ENCODE measurements at regions not wholly inside any gene's neighbourhood (a gene's known extent, or its start where the extent isn't known, plus 50 kb on each side); places are given as distances from the start of the nearest gene placed in this dataset.

- TF ChIP-seq, protein P1, sequence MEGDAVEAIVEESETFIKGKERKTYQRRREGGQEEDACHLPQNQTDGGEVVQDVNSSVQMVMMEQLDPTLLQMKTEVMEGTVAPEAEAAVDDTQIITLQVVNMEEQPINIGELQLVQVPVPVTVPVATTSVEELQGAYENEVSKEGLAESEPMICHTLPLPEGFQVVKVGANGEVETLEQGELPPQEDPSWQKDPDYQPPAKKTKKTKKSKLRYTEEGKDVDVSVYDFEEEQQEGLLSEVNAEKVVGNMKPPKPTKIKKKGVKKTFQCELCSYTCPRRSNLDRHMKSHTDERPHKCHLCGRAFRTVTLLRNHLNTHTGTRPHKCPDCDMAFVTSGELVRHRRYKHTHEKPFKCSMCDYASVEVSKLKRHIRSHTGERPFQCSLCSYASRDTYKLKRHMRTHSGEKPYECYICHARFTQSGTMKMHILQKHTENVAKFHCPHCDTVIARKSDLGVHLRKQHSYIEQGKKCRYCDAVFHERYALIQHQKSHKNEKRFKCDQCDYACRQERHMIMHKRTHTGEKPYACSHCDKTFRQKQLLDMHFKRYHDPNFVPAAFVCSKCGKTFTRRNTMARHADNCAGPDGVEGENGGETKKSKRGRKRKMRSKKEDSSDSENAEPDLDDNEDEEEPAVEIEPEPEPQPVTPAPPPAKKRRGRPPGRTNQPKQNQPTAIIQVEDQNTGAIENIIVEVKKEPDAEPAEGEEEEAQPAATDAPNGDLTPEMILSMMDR (IDR thresholded peaks at IDR 0.05; ENCODE audit: insufficient read depth, low read length, severe bottlenecking) = no peak
- no peak for DNase-seq (ENCODE audit: low read depth)
- no peaks in the 10 kb centered on the region for H3K36me3 ChIP-seq (ENCODE audit: control insufficient read depth, insufficient read depth, low read length)
- peaks cover 2% of the 10 kb centered on the region for H3K27me3 ChIP-seq (ENCODE audit: control insufficient read depth, insufficient read depth, low read length)
- no peak for FAIRE-seq
- no peak overlapping the region for H3K4me3 ChIP-seq (ENCODE audit: low read depth, low read length)
These were observed 54.0 kb upstream of the CIBAR2 start for GRCh38 chr16:85166281-85166680.

DNA sequence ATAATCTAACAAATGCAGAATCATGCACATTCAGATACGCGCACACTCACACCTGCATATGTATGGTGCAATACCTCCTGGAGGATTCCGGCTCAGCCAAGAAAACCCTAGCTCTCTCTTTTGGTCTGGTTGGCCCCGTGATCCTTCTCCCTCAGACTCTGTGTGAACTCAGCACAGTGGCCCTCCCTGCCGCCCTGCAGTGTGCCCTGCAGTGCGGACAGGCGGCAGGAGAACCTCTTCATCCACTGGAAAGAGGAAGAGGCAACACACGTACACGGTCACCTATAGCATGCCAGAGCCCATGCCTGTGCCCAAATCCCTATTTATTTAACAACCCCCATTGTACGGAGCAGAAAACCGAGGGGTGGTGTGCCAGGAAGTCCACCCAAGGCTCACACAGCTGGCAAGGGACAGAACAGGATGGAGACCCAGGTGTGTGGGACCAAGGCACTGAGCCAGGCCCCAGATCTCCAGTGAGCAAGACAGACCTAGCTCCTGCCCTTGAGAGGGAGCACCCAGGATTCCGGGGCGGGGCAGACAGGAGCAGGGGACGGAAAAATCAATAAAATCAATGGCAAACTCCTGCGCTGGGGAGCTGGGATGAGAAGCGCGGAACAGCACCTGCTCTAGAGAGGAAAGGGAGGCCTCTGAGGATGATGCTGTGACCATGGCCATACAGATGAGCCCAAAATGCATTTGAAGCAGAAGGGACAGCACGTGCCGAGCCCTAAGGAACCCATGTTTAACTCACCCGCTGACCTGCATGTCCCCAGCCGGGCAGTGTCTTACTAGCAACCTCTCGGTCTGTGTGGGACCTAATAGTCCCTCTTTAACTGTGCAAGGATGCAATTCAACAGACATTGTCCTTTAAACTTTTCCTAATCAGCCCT is 54.7 kb upstream of the CIBAR2 start:
- TF ChIP-seq, protein P1 (IDR thresholded peaks at IDR 0.05; ENCODE audit: insufficient read depth, low read length, severe bottlenecking) = no peak
- FAIRE-seq (no peak), DNase-seq (ENCODE audit: low read depth) (peak; percentile 45)
- H3K4me3 ChIP-seq (ENCODE audit: low read depth, low read length) = no peak overlapping the region
- no peaks in the 10 kb centered on the region for H3K36me3 ChIP-seq (ENCODE audit: control insufficient read depth, insufficient read depth, low read length)
- H3K27me3 ChIP-seq (ENCODE audit: control insufficient read depth, insufficient read depth, low read length) = peaks cover 2% of the 10 kb centered on the region

GRCh38 chr16:85167589-85168537 is 55.6 kb upstream of the CIBAR2 start:
- TF ChIP-seq, protein P1 (IDR thresholded peaks at IDR 0.05; ENCODE audit: insufficient read depth, low read length, severe bottlenecking) = no peak
- DNase-seq (ENCODE audit: low read depth) (no peak), FAIRE-seq (no peak)
- H3K4me3 ChIP-seq (ENCODE audit: low read depth, low read length) = no peak overlapping the region
- no peaks in the 10 kb centered on the region for H3K36me3 ChIP-seq (ENCODE audit: control insufficient read depth, insufficient read depth, low read length)
- peaks cover 2% of the 10 kb centered on the region for H3K27me3 ChIP-seq (ENCODE audit: control insufficient read depth, insufficient read depth, low read length)

DNA sequence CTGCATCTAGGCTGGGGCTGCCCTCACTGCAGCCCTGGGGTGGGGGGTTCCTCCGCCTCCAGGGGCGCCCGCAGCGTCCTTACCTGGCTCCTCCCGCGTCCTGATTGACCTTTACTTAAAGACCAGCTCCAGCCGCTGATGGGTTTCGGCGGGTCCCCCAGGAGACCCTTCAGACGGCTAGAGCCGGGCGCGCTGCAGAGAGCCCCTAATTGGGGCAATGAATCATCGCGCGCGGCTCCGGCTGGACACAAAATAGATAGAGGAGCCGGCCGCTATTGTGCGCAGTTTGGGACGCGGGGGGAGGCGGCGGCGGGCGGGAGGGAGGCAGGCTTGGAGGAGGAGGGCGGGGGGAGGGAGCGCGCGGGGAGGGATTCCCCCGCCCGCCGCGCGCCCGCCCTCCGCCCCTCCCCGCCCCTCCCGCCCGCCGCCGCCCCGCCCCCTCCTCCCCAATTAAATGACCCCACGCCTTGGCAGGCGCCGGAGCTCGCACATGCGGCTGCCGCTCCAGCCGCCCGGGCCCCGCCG is 56.5 kb upstream of the CIBAR2 start:
- Histone ChIP-seq H3K36me3 (ENCODE audit: control insufficient read depth, insufficient read depth, low read length) (no peaks in the 10 kb centered on the region), H3K4me3 (ENCODE audit: low read depth, low read length) (no peak overlapping the region), H3K27me3 (ENCODE audit: control insufficient read depth, insufficient read depth, low read length) (peaks cover 2% of the 10 kb centered on the region)
- FAIRE-seq (no peak), DNase-seq (ENCODE audit: low read depth) (no peak)
- TF ChIP-seq, protein P1 (IDR thresholded peaks at IDR 0.05; ENCODE audit: insufficient read depth, low read length, severe bottlenecking) = no peak

DNA sequence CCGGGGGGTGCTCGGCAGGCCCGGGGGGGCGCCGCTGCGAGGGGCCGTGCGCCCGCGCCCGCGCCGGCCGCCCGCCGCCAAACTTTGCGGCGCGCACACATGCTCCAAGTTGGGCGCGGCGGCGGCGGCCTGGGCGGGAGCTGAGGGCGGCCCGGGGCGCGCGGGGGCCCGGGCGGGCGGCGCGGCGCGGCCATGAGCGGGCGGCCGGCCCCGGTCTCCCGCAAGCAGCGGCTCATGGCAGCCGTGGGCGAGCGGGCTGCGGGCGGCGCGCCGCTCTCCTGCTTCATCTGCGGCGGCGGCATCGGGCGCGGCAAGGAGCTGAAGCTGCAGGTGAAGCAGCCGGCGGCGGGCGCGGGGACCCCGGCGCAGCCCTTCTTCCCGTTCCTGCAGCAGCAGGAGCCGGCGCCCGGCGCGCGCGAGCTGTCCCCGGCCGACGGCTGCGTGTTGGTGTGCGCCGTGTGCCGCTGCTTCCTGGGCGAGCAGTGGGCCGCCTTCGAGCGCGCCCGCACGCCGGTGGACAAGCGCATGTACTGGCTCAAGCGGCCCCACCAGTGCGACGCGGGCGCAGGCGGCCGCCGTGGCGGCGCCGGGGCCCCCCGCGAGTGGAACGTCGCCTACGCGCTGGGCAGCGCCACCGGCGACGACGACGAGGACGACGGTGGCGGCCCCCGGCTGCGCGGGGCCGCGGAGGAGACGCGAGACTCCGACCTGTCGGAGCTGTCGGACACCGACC is 57.2 kb upstream of the CIBAR2 start:
- DNase-seq (ENCODE audit: low read depth) (no peak), FAIRE-seq (no peak)
- Histone ChIP-seq H3K27me3 (ENCODE audit: control insufficient read depth, insufficient read depth, low read length) (peaks cover 2% of the 10 kb centered on the region), H3K36me3 (ENCODE audit: control insufficient read depth, insufficient read depth, low read length) (no peaks in the 10 kb centered on the region), H3K4me3 (ENCODE audit: low read depth, low read length) (peak overlapping the region; percentile 33)
- TF ChIP-seq, protein P1 (IDR thresholded peaks at IDR 0.05; ENCODE audit: insufficient read depth, low read length, severe bottlenecking) = no peak

Data from bronchial epithelial cell (primary cell).